NCI-H2196 treated with DMSO at 0.1 percent for 48 hours (cell line): ENCODE measurements at regions not wholly inside any gene's neighbourhood (a gene's known extent, or its start where the extent isn't known, plus 50 kb on each side); places are given as distances from the start of the nearest gene placed in this dataset.

ENCODE experiments used
- DNase-seq: peaks from one replicate; lab custom pipeline; 2025; ENCODE audit not compliant: unreplicated experiment; lab: John Stamatoyannopoulos, UW

- DNase-seq = no peak
Observed at GRCh38 chr10:78873413-78873812, 195.4 kb upstream of the ZMIZ1 start.

DNA sequence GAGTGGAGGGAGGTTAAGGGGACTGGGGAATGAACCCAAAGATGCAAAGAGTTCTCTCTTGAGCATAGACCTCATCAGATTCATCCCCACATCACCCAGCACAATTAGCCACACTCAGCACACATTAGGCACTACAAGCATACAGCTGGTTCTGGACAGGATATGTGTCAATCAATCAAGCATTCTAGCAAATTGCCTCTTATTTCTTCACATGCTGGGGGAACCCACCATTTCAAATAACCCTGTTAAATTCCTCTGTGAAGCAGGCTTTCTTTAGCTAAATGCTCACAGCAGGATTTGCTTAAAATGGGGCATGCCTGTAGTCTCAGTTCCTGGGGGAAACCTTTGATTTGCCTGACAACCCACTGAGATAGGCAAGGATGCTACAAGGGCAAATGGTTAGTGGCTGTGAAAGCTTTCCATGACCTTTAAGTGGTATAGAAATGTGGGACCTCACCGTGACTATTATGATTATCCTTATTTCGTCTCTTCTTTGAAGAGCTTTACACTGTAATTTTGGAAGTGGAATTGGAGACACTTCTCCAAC is 193.4 kb upstream of the ZMIZ1 start:
- DNase-seq = no peak

- DNase-seq = no peak
Observed at GRCh38 chr10:78875932-78876331, 192.8 kb upstream of the ZMIZ1 start.

- no peak for DNase-seq
Observed at GRCh38 chr10:78876449-78876848, 192.3 kb upstream of the ZMIZ1 start.

- DNase-seq = no peak
Observed at GRCh38 chr10:78879621-78880020, 189.1 kb upstream of the ZMIZ1 start.

GRCh38 chr10:78886129-78886528 is 182.6 kb upstream of the ZMIZ1 start:
- no peak for DNase-seq

DNA sequence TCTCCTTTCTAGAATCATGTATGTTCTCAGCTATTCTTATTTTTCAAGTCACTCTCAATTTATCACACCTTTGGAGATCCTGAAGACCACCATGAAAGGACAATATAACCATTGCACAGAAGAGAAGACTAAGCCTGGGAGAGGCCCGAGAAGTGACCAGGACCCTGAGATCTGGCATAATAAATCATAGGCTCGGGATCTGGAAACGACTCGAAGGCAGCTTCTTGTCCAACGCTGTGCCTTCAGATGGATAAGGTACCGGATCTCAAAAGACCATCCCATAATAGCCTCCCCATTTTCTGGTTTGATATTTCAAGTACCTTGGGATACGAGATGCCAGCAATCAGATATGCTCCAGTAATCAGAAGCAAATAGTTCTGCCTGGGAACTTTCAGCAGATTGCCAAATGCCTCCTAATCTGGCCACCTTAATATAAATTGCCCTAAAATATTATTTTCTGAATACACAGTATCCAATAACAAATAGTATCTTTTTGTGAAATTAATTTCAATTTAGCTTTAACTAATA is 179.2 kb upstream of the ZMIZ1 start:
- no peak for DNase-seq

- no peak for DNase-seq
Observed at GRCh38 chr10:78890506-78890905, 178.3 kb upstream of the ZMIZ1 start.

DNA sequence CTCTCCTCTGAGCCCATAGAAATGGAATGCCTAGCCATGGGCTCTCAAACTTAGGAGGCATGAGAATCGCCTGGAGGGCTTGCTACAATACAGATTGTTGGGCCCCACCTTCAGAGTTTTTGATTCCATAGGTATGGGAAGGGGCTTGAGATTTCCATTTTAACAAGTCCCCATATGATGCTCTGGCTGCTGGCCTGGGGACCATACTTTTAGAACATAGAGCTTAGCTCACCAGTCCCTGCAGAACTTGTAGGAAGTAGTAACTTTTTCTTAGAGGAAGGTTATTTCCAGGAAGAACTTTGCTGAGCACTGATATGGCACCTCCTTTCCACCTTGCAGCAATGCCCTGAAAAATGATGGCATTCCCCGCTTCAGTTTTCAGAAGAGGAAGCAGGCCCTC is 177.0 kb upstream of the ZMIZ1 start:
- DNase-seq = no peak

DNA sequence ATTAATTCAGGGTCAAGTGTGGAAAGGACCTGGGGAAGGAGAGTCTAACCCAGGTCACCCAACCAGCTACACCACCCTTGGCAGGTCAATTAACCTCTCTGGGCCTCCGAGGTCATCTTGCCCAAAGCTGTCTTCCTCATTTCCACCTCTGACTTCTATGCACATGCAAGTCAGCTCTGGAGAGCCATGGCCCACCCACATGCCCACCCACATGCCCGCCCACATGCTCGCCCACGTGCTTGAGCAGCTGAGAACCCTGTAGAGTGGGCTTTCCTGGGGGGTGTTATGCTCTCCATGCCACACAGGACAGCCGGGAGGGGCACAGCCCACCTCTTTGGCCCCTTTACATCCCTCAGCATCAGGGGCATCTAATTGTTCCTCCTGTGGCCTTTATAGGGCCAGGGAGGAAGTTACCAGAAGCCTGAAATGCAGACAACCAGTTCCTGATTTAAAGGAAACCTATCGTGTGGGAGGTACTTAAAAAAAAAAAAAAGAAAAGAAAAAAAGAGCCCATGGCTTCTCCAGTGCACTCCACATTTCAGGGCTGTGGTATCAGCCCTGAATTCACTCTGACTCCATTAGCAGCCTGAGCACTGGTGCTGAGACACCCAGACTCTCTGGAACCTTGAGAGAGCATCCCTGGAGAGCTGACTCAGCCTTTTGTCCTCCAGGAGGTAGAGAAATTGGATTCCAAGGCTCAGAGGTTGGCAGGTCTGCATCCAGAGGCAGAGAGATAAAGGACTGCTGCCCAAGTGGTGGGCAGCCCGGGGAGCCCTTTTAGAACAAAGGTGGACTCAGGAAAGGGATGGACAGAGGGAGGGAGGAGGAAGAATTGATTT is 176.2 kb upstream of the ZMIZ1 start:
- no peak for DNase-seq

- no peak for DNase-seq
Observed at GRCh38 chr10:78893217-78893616, 175.5 kb upstream of the ZMIZ1 start.

DNA sequence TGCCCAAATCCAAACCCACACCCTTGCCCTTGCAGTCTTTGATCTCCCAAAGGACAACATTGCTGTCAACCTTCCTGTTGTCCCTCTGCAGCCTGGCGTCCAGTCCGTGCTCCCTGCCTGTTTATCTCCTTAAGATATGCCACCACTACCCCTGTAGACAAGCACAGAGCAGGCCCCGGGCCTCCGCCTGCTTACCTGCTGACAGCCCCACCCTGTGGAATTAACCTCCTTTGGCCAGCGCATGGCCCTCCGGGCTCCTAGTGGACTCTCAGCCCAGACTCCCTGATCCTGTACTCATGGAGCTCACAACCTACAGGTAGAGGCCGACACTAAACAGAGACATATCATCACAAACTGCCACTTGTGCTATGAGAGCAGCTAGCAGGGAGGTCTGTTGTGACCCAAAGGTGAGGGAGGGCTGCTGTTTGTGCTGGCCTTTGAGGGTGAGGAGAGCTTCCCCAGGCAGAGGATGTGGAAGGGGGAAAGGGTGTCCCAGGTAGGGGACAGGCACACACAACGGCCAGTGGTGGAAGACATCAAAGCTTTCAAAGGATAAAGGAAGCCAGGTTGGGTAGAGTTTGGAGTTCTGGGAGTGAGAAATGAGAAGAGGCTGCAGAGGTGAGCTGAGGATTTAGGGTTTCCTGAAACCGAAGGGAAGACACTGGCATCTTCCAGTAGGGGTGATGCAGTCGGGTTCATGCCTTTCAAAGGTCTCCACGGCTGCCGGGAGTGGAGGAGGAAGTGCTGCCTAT is 174.5 kb upstream of the ZMIZ1 start:
- DNase-seq = no peak

DNA sequence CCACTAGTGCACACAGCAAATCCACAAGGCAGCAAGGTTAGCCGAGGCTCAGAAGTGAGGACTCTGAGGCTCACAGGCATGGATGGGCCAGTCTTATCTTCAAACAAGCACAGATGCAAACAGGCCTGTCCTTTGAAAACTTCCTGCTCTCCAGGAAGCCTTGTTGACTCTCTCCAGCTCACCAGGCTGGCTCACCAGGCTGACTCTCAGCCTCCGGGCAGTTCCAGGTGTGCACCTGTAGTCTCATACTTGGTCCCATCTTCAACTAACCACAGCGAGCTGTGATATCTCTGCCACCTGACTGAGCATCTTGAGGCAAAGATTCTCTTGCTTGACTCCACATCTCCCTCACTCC is 173.9 kb upstream of the ZMIZ1 start:
- no peak for DNase-seq

- DNase-seq = no peak
Observed at GRCh38 chr10:78895469-78895868, 173.3 kb upstream of the ZMIZ1 start.

DNA sequence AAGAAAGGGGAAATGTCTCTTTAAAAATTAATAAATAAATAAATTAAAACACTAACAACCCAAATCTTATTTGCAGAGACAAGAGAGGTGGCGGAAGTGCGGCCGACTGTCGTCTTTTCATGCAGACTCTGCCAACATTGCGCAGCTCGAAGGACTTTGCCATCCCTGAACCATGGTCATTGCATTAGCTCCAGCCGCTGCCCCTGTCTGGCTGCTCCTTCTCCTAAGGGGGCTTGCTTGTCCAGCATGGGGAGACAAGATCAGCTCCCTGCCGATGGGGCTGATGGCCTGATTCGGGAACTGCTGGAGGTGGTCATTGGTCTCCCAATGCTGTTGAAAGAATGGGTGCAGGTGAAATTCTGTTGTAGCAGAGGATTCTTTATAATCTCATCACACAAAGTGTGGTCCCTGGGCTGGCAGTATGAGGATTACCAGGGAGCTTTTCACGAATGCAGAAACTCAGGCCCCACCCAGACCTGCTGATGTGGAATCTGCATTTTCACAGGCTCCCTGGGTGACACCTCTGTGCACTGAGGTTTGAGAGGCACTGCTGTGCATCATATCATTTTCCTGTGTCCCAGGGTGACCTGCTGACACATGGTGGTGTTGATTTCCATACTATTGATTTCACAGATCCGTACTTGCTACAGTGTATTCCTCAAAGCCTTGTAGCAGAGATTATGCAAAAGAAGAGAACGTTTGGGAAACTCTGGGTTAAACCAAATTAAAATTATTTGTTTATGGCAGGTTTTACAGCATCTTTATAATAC is 172.4 kb upstream of the ZMIZ1 start:
- DNase-seq = no peak

DNA sequence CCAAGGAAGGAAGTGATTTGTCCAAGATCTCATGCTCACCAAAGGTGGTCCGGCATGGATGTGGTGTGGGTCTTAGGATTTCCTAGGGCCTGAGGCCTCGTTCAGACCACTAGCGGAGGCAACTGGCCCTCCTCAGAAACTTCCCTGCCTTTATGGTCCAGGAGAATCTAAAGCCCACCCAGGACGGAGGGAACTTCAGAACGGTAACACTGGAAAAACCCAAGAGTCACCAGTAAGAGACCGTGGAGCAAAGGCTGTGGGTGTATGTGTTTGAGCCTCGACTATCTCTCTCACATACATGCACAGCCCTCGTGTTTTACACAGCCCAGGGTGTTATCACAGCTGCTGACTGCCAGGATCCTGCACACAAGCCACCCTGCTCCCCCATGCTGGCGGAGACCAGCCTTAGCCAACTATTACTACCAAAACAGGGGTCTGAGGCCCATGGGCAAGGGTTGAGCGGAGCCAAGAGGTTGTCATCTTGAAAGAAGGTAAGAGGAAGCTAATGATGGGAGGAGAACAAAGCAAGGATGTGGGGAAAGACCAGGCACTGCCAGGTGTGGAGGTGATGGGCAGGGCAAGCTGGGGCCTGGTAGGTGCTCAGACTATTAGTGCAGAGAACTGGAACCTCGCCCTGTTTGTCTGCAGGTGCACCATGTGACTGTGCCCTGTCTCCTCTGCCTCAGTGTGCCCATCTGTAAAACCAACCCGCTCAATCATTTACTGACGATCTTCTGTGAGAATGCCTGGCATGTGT is 170.2 kb upstream of the ZMIZ1 start:
- no peak for DNase-seq

GRCh38 chr10:78899098-78899754 is 169.5 kb upstream of the ZMIZ1 start:
- no peak for DNase-seq

GRCh38 chr10:78899996-78900714 is 168.6 kb upstream of the ZMIZ1 start:
- DNase-seq = no peak

- no peak for DNase-seq
Observed at GRCh38 chr10:78900715-78901430, 167.9 kb upstream of the ZMIZ1 start.
